Stimulated activated CD4-positive, alpha-beta T cell treated with anti-CD3 and anti-CD28 coated beads, Interleukin-2, amount 100 ng/mL, for 24 hours (primary cell): ENCODE measurements at regions not wholly inside any gene's neighbourhood (a gene's known extent, or its start where the extent isn't known, plus 50 kb on each side); places are given as distances from the start of the nearest gene placed in this dataset.

Experiments used
- DNase-seq, 2 donors: peaks; one replicate each; pipeline ENCODE4 v3.0.0-alpha.2; 2020

- no peak for DNase-seq
Measured at GRCh38 chr5:135217669-135218485, 181.2 kb downstream of the MACROH2A1 start.

DNA sequence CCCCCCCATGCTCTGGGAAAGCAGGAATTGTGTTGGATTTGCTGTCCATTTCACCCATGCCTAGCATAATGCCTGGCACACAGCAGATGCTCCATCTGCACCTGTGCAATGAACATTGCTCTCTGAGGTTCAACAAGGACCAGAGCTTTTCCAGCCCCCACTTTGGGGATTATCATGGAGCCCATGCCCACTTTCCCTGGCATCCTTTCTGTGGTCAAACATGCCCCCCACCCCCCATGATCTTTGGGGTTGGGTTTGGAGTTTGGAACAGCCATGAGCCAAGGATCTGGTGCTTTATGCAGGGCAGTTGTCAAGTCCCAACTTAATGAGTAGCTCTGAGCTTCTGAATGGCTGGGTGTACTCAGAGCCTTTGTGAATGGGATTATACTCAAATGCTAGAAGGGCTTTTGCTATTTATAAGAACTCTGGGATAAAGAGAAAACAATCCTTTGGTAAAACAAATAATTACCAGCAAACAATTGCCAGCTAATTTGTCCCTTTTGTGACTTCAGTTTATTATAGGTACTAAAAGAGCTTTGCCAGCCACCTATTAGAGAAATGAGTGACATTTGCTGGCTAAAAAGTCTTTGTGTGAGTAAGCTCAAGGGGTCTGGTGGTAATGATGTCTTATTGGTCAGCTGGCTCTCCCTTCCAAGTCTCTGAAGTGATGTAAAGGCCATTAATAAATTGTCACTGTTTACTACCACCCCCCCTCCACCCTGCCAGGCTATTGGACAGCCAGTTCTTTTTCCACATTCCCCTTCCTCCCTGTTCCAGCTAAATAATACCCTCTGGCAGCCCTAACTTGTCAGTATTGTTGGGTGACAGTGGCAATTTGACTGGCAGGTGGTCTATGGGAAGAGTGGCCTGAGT lies 182.3 kb downstream of the MACROH2A1 start:
- DNase-seq = peak in 1 of 2 donors; percentile 1

- peak in 1 of 2 donors; percentile 4 for DNase-seq
Measured at GRCh38 chr5:135215617-135216470, 181.8 kb upstream of the PITX1 start.

DNA sequence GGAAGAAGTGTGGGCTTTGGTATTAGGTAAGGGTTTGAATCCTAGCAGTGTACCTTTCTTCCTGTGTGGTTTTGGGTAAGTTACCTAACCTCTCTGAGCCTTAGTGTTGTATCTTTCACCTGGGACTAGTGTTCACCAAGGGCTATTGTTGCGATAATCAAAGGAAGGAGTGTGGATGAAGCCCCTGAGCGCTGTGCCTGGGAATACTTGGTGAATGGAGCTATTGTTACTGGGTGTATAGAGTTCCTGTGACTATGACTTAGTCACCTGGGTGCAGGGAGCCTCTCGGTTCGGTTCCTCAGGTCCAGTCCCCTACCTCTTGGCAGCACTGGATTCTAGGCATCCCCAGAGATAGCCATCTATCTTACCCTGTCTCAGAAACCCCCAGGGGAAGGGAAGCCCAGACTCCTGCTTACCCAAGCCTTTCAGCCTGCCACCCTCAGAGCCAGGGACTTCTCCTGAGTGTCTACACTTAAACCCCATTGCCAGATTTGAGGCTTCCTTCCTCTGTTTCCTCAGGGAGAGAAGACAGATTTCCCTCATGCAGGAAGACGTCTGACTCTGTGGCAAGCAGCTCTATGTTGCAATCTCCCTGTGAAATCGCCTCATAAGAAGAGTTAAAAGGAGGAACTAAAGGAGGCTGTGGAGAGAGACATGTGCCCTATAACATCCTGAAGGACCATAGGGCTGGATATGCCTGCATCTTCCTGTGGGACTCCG lies 181.0 kb upstream of the PITX1 start:
- DNase-seq = peak in 1 of 2 donors; percentile 5

DNA sequence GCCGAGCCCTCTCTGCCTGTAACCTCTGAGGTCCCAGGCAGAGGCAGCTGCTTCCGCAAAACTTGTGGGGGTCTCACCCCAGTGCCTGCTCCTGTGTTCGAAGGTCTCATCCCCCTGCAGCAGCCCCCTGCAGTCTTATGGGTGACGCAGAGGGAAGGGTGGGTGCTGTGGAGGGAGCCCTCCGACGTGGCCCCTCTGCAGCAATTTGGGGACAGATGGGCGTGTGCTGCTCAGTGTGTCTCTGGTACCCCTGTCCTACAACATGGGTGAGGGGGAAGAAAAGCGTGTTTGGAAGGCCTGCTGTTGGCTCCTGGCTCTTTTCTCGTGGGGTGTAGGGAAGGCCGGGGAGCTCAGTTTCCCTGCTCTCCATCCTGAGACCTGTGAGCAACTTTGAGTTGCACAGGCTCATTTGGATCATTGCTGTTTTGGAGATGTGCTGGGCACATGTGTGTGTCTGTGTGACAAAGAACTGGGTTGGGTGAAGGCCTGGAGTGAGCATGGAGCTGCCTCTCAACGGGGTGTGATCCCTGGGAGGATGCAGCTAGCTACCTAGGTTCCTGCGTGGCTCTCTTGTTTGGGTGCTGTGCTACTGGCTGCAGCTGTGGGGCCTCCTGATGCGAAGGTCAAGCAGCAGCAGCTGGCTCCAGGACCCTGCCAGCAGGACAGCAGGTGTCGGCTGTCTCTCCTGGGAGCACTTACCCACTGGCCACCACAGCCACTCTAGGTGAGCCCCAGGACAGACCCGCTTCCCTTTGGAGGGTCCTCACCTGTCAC lies 179.6 kb upstream of the PITX1 start:
- DNase-seq = peak in 1 of 2 donors; percentile 4

GRCh38 chr5:135213027-135213386 lies 179.0 kb upstream of the PITX1 start:
- no peak for DNase-seq

DNA sequence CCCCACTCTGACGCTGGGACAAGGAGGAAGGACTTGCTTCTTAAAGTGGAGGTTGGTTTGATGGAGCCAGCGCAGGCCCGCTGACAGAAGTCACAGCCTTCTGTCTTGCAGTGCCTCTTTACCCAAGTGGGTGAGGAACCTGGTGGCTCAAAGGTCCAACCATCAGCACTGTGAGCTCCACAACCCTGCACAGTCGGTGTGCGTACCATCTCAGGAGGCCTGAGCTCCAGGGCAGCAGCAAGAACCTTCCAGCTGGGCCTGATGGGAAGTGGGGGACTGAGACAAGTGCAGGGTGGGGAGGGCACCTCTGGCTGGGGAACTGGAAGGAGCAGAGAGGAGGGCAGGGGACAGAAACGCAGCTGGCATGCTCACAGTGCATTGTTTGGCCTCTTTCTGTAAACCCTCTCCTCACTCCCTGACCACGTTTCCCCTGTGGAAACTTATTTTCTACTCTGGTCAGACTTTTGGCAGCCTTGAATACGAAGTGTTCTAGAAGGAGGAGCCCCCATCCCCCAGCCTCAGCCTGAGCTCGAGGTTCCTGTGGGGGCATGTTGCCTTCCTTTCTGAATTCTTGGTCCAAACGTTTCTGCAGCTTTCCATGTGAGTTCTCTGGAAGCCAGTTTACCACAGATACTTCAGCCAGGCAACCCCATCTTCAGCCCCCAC lies 178.5 kb upstream of the PITX1 start:
- peak in 1 of 2 donors; percentile 13 for DNase-seq

DNA sequence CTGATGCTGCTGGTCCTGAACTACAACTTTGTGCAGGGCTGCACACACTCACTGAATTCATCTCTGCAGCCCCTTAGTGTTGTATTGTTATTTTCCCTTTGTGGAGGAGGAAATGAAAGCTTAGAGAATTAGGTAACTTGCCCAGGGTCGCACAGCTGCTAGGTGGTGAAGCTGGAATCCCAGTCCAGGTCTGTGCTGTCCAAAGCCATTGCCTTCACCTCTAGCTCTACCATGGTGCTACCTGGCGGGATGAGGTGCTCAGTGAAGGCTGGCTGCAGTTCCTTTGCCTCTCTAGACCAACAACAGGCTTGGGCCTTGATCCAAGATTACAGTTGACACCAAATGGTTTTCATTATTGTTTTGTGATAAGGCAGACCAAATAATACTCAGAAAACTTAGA lies 177.8 kb upstream of the PITX1 start:
- peak in 1 of 2 donors; percentile 4 for DNase-seq

- DNase-seq = no peak
Measured at GRCh38 chr5:135211083-135211790, 177.2 kb upstream of the PITX1 start.

GRCh38 chr5:135210286-135211055 lies 176.4 kb upstream of the PITX1 start:
- peak in 1 of 2 donors; percentile 1 for DNase-seq

DNA sequence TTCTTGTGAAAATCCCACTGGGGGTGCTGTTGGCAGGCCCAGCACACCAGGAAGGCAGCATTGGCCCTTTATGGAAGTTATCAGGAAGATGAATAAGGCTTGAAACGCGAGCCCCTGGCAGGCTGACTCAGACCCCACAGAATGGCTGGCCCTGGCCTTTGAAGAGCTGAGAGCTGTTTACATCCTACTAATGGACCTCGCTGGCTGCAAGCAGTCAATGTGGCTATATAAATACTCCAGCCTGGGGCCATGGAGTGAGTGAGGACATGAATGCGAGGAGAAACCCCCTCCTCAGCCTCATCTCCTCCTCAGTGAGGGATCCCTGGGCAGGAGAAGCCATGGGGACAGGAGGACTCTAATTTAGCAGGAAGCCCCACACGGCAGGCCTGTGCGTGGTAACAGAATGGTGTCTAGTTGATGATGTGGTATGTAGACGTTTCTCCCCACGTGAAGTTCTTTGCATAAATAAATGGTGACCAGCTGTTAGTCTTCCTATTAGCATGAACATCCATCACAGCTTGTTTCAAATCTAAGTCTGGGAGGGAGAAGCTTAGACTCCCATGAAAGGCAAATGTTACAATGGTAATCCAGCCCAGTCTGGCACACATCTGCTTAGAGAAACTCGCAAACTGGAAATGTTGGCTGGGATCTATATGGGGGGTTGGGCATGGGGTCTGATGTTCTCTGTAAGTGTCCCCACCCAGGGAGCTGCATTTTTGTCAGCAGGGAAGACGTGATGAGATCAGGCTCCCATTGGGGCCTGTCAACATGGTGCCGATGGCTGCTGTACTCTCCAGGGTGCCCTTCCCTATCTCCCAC lies 175.1 kb upstream of the PITX1 start:
- DNase-seq = peak in 1 of 2 donors; percentile 9

DNA sequence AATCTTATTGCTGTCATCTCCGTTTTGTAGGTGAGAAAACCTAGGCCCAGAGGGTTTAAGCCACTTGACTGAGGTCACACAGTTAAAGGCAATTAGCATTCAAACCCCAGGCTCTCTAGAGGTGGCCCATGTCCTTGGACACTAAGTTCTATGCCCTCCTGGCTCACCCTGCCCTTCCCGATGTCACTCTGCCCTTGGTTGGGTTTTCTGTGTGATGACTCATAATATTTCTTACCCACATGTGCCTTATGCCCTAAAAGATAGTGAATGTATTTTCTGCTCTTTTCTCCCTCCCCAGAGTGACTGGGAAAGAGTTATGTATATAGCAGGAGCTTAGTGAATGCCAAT lies 174.5 kb upstream of the PITX1 start:
- DNase-seq = peak in 1 of 2 donors; percentile 0

DNA sequence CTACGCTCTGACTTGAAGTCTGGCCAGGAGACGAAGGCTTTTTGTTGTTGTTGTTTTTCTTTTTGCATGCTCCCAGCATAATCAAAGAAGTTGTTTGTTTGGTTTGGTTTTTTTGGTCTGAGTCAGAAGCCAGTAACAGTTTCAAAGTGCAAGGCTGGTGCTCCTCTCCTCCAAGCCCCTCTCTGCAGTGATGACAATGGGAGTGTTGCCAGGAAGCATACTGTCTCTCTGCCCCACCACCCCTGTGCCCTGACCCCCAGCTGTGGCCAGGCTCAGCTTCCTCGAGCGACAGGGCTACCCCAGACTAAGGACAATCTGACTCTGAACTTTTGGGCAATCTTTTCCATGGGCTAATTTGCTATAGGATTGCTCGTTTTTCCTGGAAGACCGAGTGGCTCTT lies 173.8 kb upstream of the PITX1 start:
- DNase-seq = no peak

DNA sequence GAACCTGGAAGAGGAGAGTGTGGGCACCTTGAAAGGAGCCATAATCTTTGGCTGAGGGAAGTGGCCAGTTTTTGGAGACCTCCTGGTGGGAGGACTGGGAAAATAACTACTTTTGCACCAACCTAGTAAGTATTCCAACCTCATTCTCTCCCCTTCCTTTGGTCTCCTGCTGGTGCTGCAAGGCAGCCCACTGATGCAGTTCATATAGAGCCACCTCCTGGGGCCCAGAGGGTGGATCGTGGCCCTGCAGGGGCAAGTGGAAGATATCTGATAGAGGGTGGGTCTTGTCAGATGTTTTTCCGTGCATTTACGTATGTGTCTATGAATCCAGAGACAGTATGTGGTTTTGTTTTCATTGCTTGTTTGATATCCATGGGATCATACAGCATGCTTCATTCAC lies 172.8 kb upstream of the PITX1 start:
- DNase-seq = no peak

DNA sequence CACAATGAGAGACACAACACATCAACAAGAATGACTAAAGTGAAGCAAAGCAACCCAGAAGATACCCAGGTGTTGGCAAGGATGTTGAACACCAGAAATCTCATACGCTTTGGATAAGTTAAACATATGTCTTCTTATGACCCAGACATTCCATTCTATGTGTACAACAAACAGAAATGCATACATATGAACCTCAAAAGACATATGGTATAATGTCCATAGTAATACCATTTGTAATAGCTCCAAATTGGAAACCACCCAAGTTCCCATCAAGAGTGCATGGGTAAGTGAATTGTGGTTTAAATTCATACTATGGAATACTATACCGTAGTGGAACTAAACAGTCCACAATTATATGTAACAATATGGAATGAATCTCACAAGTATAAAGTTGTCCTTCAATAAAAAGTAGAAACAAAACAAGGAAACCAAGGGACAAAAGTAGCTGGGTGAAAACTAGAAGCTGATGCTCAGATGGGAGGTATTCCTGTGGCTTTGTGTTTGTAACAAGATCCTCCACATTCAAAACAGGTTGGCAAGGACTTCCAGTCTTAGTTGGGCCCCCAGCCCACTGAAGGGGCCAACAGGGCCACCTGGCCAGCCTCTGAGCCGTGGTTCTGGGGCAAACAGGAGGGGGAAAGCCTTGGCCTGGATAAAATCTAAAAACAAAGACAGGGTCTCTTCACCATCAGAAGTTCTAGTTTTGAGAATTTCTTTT lies 171.8 kb upstream of the PITX1 start:
- DNase-seq = no peak

GRCh38 chr5:135204151-135204600 lies 170.1 kb upstream of the PITX1 start:
- DNase-seq = no peak

- no peak for DNase-seq
Measured at GRCh38 chr5:135203593-135204036, 169.6 kb upstream of the PITX1 start.

GRCh38 chr5:135203019-135203418 lies 169.0 kb upstream of the PITX1 start:
- DNase-seq = no peak
